NB4 (cell line): ENCODE measurements at regions not wholly inside any gene's neighbourhood (a gene's known extent, or its start where the extent isn't known, plus 50 kb on each side); places are given as distances from the start of the nearest gene placed in this dataset.

Experiments
- DNase-seq: peaks from one replicate; pipeline ENCODE4 v3.0.0; 2010; ENCODE audit warnings: low read depth
- H3K4me3 ChIP-seq: one replicate; pipeline ENCODE4 v1.5.1; 2011; ENCODE audit warnings: mild to moderate bottlenecking, low read depth, low read length, moderate library complexity
- CTCF ChIP-seq: IDR thresholded peaks from one replicate; pipeline ENCODE4 v1.5.1; 2012; ENCODE audit warnings: low read depth, low read length
- MAX ChIP-seq: IDR thresholded peaks from 2 replicates; pipeline ENCODE4 v1.6.1; 2011; ENCODE audit warnings: low read depth, low read length
- MYC ChIP-seq: IDR thresholded peaks from 2 replicates; pipeline ENCODE4 v1.6.1; 2011; ENCODE audit warnings: low read depth, low read length
- POLR2A ChIP-seq: IDR thresholded peaks from 2 replicates; pipeline ENCODE4 v1.6.1; 2011; ENCODE audit warnings: mild to moderate bottlenecking; ENCODE audit not compliant: insufficient read length; ENCODE audit errors: extremely low read depth

- H3K4me3 ChIP-seq, result no peak overlapping the region
- TF ChIP-seq MYC (no peak), POLR2A (no peak), MAX (no peak), CTCF (no peak)
- DNase-seq, result peak; percentile 10
These were observed 631.6 kb downstream of the PCDH18 start for GRCh38 chr4:136900696-136901095.

- no peak for DNase-seq
- no peak overlapping the region for H3K4me3 ChIP-seq
- no peak for TF ChIP-seq CTCF
- no peak for TF ChIP-seq POLR2A
These were observed 633.6 kb downstream of the PCDH18 start for GRCh38 chr4:136898590-136899248.

- no peak for TF ChIP-seq MAX
- TF ChIP-seq CTCF, result no peak
- TF ChIP-seq MYC, result no peak
- no peak for TF ChIP-seq POLR2A
- H3K4me3 ChIP-seq, result no peak overlapping the region
- no peak for DNase-seq
These were observed 638.7 kb downstream of the PCDH18 start for GRCh38 chr4:136893573-136893972.

- TF ChIP-seq MYC (no peak), POLR2A (no peak), MAX (no peak), CTCF (no peak)
- H3K4me3 ChIP-seq, result no peak overlapping the region
- DNase-seq, result no peak
These were observed 650.6 kb downstream of the PCDH18 start for GRCh38 chr4:136881666-136882065.

GRCh38 chr4:136873555-136873954, 658.7 kb downstream of the PCDH18 start:
- no peak for DNase-seq
- TF ChIP-seq CTCF (no peak), MAX (no peak), POLR2A (no peak), MYC (no peak)
- H3K4me3 ChIP-seq, result no peak overlapping the region

- no peak for DNase-seq
- H3K4me3 ChIP-seq, result no peak overlapping the region
- TF ChIP-seq CTCF (no peak), MAX (no peak), POLR2A (no peak), MYC (no peak)
These were observed 664.8 kb downstream of the PCDH18 start for GRCh38 chr4:136867465-136867864.
